ENCODE measurements at regions not wholly inside any gene's neighbourhood (a gene's known extent, or its start where the extent isn't known, plus 50 kb on each side); places are given as distances from the start of the nearest gene placed in this dataset.
"Not testable (repeated sequence)": the region's sequence is repeated elsewhere in the genome, so short reads cannot be mapped to it uniquely, and the experiment has no call there.

- DNase-seq: no peak
Observed at GRCh38 chr5:2066373-2066772, 183.6 kb upstream of the IRX4 start.

- DNase-seq: not testable (repeated sequence)
Observed at GRCh38 chr5:2063380-2063779, 180.7 kb upstream of the IRX4 start.

GRCh38 chr5:2052687-2053086 lies 170.0 kb upstream of the IRX4 start:
- no peak for DNase-seq

- no peak for DNase-seq
Observed at GRCh38 chr5:2049876-2050275, 167.2 kb upstream of the IRX4 start.

- DNase-seq: no peak
Observed at GRCh38 chr5:2048664-2049063, 165.9 kb upstream of the IRX4 start.

- no peak for DNase-seq
Observed at GRCh38 chr5:2047341-2047927, 164.7 kb upstream of the IRX4 start.

- DNase-seq: no peak
Observed at GRCh38 chr5:2044041-2044440, 161.3 kb upstream of the IRX4 start.

GRCh38 chr5:2039180-2039531 lies 156.4 kb upstream of the IRX4 start:
- no peak for DNase-seq

- no peak for DNase-seq
Observed at GRCh38 chr5:2038321-2039179, 155.8 kb upstream of the IRX4 start.

GRCh38 chr5:2036885-2037284 lies 154.2 kb upstream of the IRX4 start:
- DNase-seq: no peak

- DNase-seq: no peak
Observed at GRCh38 chr5:2032432-2032831, 149.7 kb upstream of the IRX4 start.

GRCh38 chr5:2031581-2031980 lies 148.9 kb upstream of the IRX4 start:
- DNase-seq: no peak

GRCh38 chr5:2030131-2030530 lies 147.4 kb upstream of the IRX4 start:
- DNase-seq: no peak

GRCh38 chr5:2029206-2029605 lies 146.5 kb upstream of the IRX4 start:
- no peak for DNase-seq

- DNase-seq: no peak
Observed at GRCh38 chr5:2027790-2028189, 145.1 kb upstream of the IRX4 start.

GRCh38 chr5:2024986-2025721 lies 142.4 kb upstream of the IRX4 start:
- DNase-seq: no peak

- DNase-seq: no peak
Observed at GRCh38 chr5:2023196-2023595, 140.5 kb upstream of the IRX4 start.

- no peak for DNase-seq
Observed at GRCh38 chr5:2022436-2022835, 139.7 kb upstream of the IRX4 start.

GRCh38 chr5:2021484-2022176 lies 138.9 kb upstream of the IRX4 start:
- DNase-seq: no peak

- DNase-seq: no peak
Observed at GRCh38 chr5:2020730-2021129, 138.0 kb upstream of the IRX4 start.

GRCh38 chr5:2019716-2020115 lies 137.0 kb upstream of the IRX4 start:
- DNase-seq: no peak

GRCh38 chr5:2018390-2018724 lies 135.6 kb upstream of the IRX4 start:
- DNase-seq: no peak

GRCh38 chr5:2017540-2018389 lies 135.0 kb upstream of the IRX4 start:
- no peak for DNase-seq
